ENCODE measurements at regions not wholly inside any gene's neighbourhood (a gene's known extent, or its start where the extent isn't known, plus 50 kb on each side); places are given as distances from the start of the nearest gene placed in this dataset.

DNA sequence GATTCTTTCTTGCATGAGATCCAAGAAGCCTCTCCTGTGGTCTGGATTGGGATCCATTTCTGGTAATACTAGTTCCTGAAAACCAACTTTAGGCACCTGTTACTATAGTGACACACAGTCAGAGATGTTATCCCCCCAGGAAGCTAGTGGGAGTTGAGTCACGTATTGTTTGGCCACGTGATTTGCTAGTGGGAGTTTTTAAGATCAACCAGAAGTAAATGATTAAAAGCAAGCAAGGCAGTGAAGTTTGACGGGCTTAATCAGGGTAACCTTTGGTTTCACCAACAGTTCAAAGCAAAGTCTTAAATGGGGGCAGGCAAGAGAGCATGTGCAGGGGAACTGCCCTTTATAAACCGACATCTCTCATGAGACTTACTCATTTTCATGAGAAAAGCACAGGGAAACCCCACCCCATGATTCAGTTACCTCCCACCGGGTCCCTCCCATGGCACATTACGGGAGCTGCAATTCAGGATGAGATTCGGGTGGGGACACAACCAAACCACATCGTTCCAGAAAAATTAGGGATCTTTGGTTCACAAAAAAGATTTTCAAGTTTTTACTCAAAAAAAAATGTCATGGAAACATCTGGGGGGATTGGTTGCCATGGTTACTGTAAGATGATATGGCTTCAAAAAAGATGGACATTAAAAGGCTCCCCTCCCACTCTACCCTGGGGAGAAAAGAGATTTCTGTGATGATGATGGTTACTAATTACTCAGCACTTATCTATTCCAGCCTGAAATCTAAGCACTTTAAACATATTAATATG lies 483.1 kb upstream of the ERCC4 start (continued):
- TF ChIP-seq, protein P1, sequence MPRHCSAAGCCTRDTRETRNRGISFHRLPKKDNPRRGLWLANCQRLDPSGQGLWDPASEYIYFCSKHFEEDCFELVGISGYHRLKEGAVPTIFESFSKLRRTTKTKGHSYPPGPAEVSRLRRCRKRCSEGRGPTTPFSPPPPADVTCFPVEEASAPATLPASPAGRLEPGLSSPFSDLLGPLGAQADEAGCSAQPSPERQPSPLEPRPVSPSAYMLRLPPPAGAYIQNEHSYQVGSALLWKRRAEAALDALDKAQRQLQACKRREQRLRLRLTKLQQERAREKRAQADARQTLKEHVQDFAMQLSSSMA (CRISPR knock-in tag; IDR thresholded peaks at IDR 0.05) = no peak
- TF ChIP-seq SRSF4 (IDR thresholded peaks at IDR 0.05; ENCODE audit: low read depth, low read length, poor library complexity, severe bottlenecking) (no peak), MEIS1 (CRISPR knock-in tag; IDR thresholded peaks at IDR 0.05; ENCODE audit: borderline replicate concordance) (no peak), ASH2L (IDR thresholded peaks at IDR 0.05; ENCODE audit: insufficient read length, low read depth, low read length) (peak; percentile 36), NCOR1 (IDR thresholded peaks at IDR 0.05; ENCODE audit: borderline replicate concordance, low read length) (peak; percentile 61; the same call in 1 of the 2 replicates), SMAD3 (CRISPR knock-in tag; IDR thresholded peaks at IDR 0.05) (no peak), MBD4 (IDR thresholded peaks at IDR 0.05; ENCODE audit: borderline replicate concordance, low read length) (no peak), MEIS2 (CRISPR knock-in tag; IDR thresholded peaks at IDR 0.05) (no peak), NFE2L2 (IDR thresholded peaks at IDR 0.05; ENCODE audit: low read length) (no peak), ZNF329 (CRISPR knock-in tag; IDR thresholded peaks at IDR 0.05; ENCODE audit: low read depth) (no peak), KMT2B (CRISPR knock-in tag; IDR thresholded peaks at IDR 0.05) (no peak), TEAD2 (CRISPR knock-in tag; IDR thresholded peaks at IDR 0.05) (no peak), ZNF432 (CRISPR knock-in tag; IDR thresholded peaks at IDR 0.05; ENCODE audit: borderline replicate concordance) (no peak), ARNTL (CRISPR knock-in tag; IDR thresholded peaks at IDR 0.05) (no peak), FOXK1 (CRISPR knock-in tag; IDR thresholded peaks at IDR 0.05; ENCODE audit: borderline replicate concordance, low read depth) (peak; percentile 70; the same call in 1 of the 2 replicates), HNF4G (IDR thresholded peaks at IDR 0.05; ENCODE audit: borderline replicate concordance, low read depth, low read length) (peak; percentile 38; the same call in 1 of the 2 replicates), HNF4G (CRISPR knock-in tag; IDR thresholded peaks at IDR 0.05; ENCODE audit: borderline replicate concordance, low read depth) (no peak), GPN1 (CRISPR knock-in tag; IDR thresholded peaks at IDR 0.05; ENCODE audit: borderline replicate concordance) (no peak), YEATS2 (CRISPR knock-in tag; IDR thresholded peaks at IDR 0.05; ENCODE audit: borderline replicate concordance) (no peak), RFX1 (IDR thresholded peaks at IDR 0.05) (peak; percentile 62), HOXA7 (CRISPR knock-in tag; IDR thresholded peaks at IDR 0.05) (no peak), ZFP36L2 (CRISPR knock-in tag; IDR thresholded peaks at IDR 0.05) (no peak)
- TF ChIP-seq, protein P2, sequence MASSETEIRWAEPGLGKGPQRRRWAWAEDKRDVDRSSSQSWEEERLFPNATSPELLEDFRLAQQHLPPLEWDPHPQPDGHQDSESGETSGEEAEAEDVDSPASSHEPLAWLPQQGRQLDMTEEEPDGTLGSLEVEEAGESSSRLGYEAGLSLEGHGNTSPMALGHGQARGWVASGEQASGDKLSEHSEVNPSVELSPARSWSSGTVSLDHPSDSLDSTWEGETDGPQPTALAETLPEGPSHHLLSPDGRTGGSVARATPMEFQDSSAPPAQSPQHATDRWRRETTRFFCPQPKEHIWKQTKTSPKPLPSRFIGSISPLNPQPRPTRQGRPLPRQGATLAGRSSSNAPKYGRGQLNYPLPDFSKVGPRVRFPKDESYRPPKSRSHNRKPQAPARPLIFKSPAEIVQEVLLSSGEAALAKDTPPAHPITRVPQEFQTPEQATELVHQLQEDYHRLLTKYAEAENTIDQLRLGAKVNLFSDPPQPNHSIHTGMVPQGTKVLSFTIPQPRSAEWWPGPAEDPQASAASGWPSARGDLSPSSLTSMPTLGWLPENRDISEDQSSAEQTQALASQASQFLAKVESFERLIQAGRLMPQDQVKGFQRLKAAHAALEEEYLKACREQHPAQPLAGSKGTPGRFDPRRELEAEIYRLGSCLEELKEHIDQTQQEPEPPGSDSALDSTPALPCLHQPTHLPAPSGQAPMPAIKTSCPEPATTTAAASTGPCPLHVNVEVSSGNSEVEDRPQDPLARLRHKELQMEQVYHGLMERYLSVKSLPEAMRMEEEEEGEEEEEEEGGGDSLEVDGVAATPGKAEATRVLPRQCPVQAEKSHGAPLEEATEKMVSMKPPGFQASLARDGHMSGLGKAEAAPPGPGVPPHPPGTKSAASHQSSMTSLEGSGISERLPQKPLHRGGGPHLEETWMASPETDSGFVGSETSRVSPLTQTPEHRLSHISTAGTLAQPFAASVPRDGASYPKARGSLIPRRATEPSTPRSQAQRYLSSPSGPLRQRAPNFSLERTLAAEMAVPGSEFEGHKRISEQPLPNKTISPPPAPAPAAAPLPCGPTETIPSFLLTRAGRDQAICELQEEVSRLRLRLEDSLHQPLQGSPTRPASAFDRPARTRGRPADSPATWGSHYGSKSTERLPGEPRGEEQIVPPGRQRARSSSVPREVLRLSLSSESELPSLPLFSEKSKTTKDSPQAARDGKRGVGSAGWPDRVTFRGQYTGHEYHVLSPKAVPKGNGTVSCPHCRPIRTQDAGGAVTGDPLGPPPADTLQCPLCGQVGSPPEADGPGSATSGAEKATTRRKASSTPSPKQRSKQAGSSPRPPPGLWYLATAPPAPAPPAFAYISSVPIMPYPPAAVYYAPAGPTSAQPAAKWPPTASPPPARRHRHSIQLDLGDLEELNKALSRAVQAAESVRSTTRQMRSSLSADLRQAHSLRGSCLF (CRISPR knock-in tag; IDR thresholded peaks at IDR 0.05; ENCODE audit: borderline replicate concordance) = no peak
- TF ChIP-seq, protein P3, sequence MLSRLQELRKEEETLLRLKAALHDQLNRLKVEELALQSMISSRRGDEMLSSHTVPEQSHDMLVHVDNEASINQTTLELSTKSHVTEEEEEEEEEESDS (CRISPR knock-in tag; IDR thresholded peaks at IDR 0.05; ENCODE audit: borderline replicate concordance) = no peak
- TF ChIP-seq, protein P4, sequence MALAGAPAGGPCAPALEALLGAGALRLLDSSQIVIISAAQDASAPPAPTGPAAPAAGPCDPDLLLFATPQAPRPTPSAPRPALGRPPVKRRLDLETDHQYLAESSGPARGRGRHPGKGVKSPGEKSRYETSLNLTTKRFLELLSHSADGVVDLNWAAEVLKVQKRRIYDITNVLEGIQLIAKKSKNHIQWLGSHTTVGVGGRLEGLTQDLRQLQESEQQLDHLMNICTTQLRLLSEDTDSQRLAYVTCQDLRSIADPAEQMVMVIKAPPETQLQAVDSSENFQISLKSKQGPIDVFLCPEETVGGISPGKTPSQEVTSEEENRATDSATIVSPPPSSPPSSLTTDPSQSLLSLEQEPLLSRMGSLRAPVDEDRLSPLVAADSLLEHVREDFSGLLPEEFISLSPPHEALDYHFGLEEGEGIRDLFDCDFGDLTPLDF (CRISPR knock-in tag; IDR thresholded peaks at IDR 0.05) = no peak
